IMR-90 (cell line): ENCODE measurements at regions not wholly inside any gene's neighbourhood (a gene's known extent, or its start where the extent isn't known, plus 50 kb on each side); places are given as distances from the start of the nearest gene placed in this dataset.

Experiments used
- BHLHE40 ChIP-seq: fragments of 150-350 bp; IDR thresholded peaks from 2 replicates; pipeline ENCODE4 v1.6.1; 2016; ENCODE audit warnings: mild to moderate bottlenecking, low read depth, low read length
- FOS ChIP-seq: fragments of 150-350 bp; IDR thresholded peaks from 2 replicates; pipeline ENCODE4 v1.6.1; 2016; ENCODE audit warnings: low read depth, low read length
- POLR2A ChIP-seq: IDR thresholded peaks from 2 replicates; pipeline ENCODE4 v1.6.1; 2012; ENCODE audit warnings: mild to moderate bottlenecking, low read depth, low read length
- SMC3 ChIP-seq: fragments of 150-350 bp; IDR thresholded peaks from 2 replicates; pipeline ENCODE4 v1.6.1; 2016; ENCODE audit warnings: low read depth, mild to moderate bottlenecking, antibody characterized with exemption, low read length, moderate library complexity
- TF ChIP-seq, protein P1 (sequence below): conservative IDR thresholded peaks from 2 replicates; pipeline ENCODE4 v1.5.1; 2012; ENCODE audit warnings: mild to moderate bottlenecking, low read depth, low read length, improper control_type of control experiment

GRCh38 chr3:78506061-78506460 lies 1261.7 kb downstream of the ROBO1 start:
- TF ChIP-seq POLR2A (no peak), SMC3 (no peak), FOS (no peak), BHLHE40 (no peak)
- TF ChIP-seq, protein P1, sequence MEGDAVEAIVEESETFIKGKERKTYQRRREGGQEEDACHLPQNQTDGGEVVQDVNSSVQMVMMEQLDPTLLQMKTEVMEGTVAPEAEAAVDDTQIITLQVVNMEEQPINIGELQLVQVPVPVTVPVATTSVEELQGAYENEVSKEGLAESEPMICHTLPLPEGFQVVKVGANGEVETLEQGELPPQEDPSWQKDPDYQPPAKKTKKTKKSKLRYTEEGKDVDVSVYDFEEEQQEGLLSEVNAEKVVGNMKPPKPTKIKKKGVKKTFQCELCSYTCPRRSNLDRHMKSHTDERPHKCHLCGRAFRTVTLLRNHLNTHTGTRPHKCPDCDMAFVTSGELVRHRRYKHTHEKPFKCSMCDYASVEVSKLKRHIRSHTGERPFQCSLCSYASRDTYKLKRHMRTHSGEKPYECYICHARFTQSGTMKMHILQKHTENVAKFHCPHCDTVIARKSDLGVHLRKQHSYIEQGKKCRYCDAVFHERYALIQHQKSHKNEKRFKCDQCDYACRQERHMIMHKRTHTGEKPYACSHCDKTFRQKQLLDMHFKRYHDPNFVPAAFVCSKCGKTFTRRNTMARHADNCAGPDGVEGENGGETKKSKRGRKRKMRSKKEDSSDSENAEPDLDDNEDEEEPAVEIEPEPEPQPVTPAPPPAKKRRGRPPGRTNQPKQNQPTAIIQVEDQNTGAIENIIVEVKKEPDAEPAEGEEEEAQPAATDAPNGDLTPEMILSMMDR = no peak
